Fibroblast of lung (primary cell): ENCODE measurements at regions not wholly inside any gene's neighbourhood (a gene's known extent, or its start where the extent isn't known, plus 50 kb on each side); places are given as distances from the start of the nearest gene placed in this dataset.

Experiments used
- DNase-seq, 2 donors: peaks; one replicate each; pipeline versions ENCODE4 v3.0.0 to v3.0.0-alpha.2; 2010; ENCODE audit warnings: low read depth in 2 of 2
- H2AFZ ChIP-seq: 2 replicates; pipeline ENCODE4 v1.5.1; 2012; ENCODE audit warnings: low read length, control low read depth, inconsistent platforms
- H3K27ac ChIP-seq: 2 replicates; pipeline ENCODE4 v1.5.1; 2011; ENCODE audit warnings: low read length, control low read depth; ENCODE audit not compliant: insufficient read depth
- H3K27me3 ChIP-seq: 2 replicates; pipeline ENCODE4 v1.5.1; 2011; ENCODE audit warnings: mild to moderate bottlenecking, low read length; ENCODE audit not compliant: control insufficient read depth, insufficient read depth
- H3K36me3 ChIP-seq: 2 replicates; pipeline ENCODE4 v1.5.1; 2011; ENCODE audit warnings: low read length; ENCODE audit not compliant: control insufficient read depth, insufficient read depth
- H3K4me1 ChIP-seq: 2 replicates; pipeline ENCODE4 v1.5.1; 2011; ENCODE audit warnings: low read length; ENCODE audit not compliant: control insufficient read depth, insufficient read depth; ENCODE audit errors: extremely low read depth
- H3K4me2 ChIP-seq: 2 replicates; pipeline ENCODE4 v1.5.1; 2011; ENCODE audit warnings: low read length, control low read depth; ENCODE audit not compliant: insufficient read depth; ENCODE audit errors: extremely low read depth
- H3K4me3 ChIP-seq, 4 experiments: fragments of 200-600 bp in 1 of 4; sonication (generic) in 1 of 4; replicated peaks in 1 of 4; 2 replicates each; pipeline ENCODE4 v1.5.1; 2011 to 2016; ENCODE audit warnings: low read length in 4 of 4, low read depth in 3 of 4, mild to moderate bottlenecking in 3 of 4, control low read depth in 2 of 4, inconsistent platforms in 1 of 4, mixed read lengths in 1 of 4; ENCODE audit not compliant: insufficient read depth in 1 of 4; ENCODE audit errors: control extremely low read depth in 1 of 4
- H3K79me2 ChIP-seq: 2 replicates; pipeline ENCODE4 v1.5.1; 2012; ENCODE audit warnings: mild to moderate bottlenecking, low read length, inconsistent platforms; ENCODE audit not compliant: control insufficient read depth, insufficient read depth
- H3K9ac ChIP-seq: 2 replicates; pipeline ENCODE4 v1.5.1; 2011; ENCODE audit warnings: mild to moderate bottlenecking, low read length, control low read depth; ENCODE audit not compliant: insufficient read depth
- H3K9me3 ChIP-seq: 2 replicates; pipeline ENCODE4 v1.5.1; 2012; ENCODE audit warnings: low read depth, low read length; ENCODE audit not compliant: control insufficient read depth, insufficient read depth
- H4K20me1 ChIP-seq: 2 replicates; pipeline ENCODE4 v1.5.1; 2011; ENCODE audit warnings: low read length; ENCODE audit not compliant: control insufficient read depth, insufficient read depth; ENCODE audit errors: extremely low read depth
- EZH2 ChIP-seq: IDR thresholded peaks from 2 replicates; pipeline ENCODE4 v1.5.1; 2012; ENCODE audit warnings: low read length, control low read depth, mild to moderate bottlenecking; ENCODE audit errors: missing control alignments
- TF ChIP-seq, protein P1 (sequence below), 2 donors: IDR thresholded peaks in 1 of 2; conservative IDR thresholded peaks in 1 of 2; 1 replicate in 1 of 2; 2 replicates in 1 of 2; pipeline ENCODE4 v1.5.1; 2011 to 2012; ENCODE audit warnings: low read length in 2 of 2, control low read depth in 1 of 2, inconsistent platforms in 1 of 2, low read depth in 1 of 2, mild to moderate bottlenecking in 1 of 2

DNA sequence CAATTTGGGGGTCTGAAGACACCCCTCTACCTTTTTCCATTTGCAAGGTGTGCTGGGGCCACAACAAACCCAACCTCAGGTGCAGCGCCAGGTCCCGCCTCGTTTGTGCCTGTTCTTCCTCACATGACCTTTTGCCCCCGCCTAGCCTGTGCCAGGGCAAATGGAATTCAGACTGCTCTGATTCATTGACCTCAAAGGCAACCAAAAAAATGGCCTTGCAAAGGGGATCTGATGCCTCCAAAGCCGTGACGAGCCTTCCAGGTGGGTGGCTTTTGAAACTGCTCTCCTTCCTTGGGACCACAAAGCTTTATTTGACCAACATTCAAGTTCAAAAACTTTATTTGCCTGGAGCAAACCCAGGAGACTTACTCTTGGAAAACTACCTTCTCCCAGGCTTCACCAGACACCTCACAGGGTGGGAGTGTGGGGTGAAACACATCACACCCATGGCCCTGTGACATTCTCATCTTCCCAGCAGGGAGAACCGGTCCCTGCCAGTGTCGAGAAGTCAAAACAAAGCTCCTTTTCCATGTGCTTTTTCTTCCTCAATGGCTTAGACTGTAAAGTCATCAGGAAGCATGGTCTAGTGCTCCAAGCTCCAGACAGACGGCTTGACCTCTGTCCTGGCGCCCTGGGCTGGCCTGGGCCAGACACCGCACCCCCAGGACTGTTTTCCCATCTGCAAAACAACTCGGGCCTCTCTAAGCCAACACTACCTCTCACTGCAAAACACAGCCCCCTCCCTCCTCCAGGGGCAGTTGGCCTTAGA is 103.9 kb upstream of the HES1 start:
- H3K9me3 ChIP-seq: no peaks in the 10 kb centered on the region
- H3K4me2 ChIP-seq: no peak overlapping the region
- no peak overlapping the region for H3K9ac ChIP-seq
- peak in 1 of 2 donors; percentile 30 for DNase-seq
- no peak overlapping the region for H3K27ac ChIP-seq
- no peaks in the 10 kb centered on the region for H3K36me3 ChIP-seq
- no peaks in the 10 kb centered on the region for H4K20me1 ChIP-seq
- H3K79me2 ChIP-seq: no peaks in the 10 kb centered on the region
- no peak overlapping the region for H2AFZ ChIP-seq
- H3K4me3 ChIP-seq: no peak overlapping the region
- H3K27me3 ChIP-seq: no peaks in the 10 kb centered on the region
- H3K4me1 ChIP-seq: no peaks in the 10 kb centered on the region
- TF ChIP-seq, protein P1, sequence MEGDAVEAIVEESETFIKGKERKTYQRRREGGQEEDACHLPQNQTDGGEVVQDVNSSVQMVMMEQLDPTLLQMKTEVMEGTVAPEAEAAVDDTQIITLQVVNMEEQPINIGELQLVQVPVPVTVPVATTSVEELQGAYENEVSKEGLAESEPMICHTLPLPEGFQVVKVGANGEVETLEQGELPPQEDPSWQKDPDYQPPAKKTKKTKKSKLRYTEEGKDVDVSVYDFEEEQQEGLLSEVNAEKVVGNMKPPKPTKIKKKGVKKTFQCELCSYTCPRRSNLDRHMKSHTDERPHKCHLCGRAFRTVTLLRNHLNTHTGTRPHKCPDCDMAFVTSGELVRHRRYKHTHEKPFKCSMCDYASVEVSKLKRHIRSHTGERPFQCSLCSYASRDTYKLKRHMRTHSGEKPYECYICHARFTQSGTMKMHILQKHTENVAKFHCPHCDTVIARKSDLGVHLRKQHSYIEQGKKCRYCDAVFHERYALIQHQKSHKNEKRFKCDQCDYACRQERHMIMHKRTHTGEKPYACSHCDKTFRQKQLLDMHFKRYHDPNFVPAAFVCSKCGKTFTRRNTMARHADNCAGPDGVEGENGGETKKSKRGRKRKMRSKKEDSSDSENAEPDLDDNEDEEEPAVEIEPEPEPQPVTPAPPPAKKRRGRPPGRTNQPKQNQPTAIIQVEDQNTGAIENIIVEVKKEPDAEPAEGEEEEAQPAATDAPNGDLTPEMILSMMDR (conservative IDR thresholded peaks at IDR 0.05 in 1 of 2, IDR thresholded peaks at IDR 0.05 in 1 of 2; ENCODE audit: low read depth in 1 of 2, low read length in 2 of 2): no peak
- no peak for TF ChIP-seq EZH2

DNA sequence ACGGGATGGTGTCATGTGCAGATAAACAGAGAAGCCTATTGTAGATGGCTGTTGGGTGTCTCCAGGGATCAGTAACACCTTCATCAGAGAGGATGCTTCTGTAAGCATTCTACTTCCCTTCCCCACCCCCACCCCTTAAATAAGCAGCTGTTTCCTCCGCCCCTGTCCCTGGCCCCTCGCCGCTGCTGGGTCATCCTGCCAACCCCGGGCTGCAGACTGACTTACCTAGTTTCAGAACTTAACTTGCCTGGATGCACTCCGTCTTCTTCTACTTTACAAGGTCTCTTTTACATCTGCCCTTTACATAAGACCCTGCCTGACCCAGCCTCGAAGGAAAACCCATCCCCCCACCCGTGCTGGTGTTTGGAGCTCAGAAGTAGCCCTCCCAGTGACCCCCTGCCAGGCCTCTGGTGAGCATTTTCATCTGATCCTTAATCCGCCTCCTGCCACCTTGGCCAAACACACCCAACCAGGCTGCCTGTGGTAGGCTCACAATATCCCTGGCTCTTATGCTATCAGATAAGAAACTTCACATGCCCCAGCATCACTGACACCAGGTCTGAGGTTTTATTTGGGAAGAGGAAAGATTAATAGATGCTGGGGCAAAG is 103.0 kb upstream of the HES1 start:
- Histone ChIP-seq H3K27me3 (no peaks in the 10 kb centered on the region), H3K4me2 (no peak overlapping the region), H3K4me1 (no peaks in the 10 kb centered on the region), H3K36me3 (no peaks in the 10 kb centered on the region), H4K20me1 (no peaks in the 10 kb centered on the region), H3K4me3 (no peak overlapping the region), H2AFZ (no peak overlapping the region), H3K9me3 (no peaks in the 10 kb centered on the region), H3K9ac (no peak overlapping the region), H3K27ac (no peak overlapping the region), H3K79me2 (no peaks in the 10 kb centered on the region)
- TF ChIP-seq, protein P1 (conservative IDR thresholded peaks at IDR 0.05 in 1 of 2, IDR thresholded peaks at IDR 0.05 in 1 of 2; ENCODE audit: low read depth in 1 of 2, low read length in 2 of 2): no peak
- no peak for TF ChIP-seq EZH2
- DNase-seq: no peak

DNA sequence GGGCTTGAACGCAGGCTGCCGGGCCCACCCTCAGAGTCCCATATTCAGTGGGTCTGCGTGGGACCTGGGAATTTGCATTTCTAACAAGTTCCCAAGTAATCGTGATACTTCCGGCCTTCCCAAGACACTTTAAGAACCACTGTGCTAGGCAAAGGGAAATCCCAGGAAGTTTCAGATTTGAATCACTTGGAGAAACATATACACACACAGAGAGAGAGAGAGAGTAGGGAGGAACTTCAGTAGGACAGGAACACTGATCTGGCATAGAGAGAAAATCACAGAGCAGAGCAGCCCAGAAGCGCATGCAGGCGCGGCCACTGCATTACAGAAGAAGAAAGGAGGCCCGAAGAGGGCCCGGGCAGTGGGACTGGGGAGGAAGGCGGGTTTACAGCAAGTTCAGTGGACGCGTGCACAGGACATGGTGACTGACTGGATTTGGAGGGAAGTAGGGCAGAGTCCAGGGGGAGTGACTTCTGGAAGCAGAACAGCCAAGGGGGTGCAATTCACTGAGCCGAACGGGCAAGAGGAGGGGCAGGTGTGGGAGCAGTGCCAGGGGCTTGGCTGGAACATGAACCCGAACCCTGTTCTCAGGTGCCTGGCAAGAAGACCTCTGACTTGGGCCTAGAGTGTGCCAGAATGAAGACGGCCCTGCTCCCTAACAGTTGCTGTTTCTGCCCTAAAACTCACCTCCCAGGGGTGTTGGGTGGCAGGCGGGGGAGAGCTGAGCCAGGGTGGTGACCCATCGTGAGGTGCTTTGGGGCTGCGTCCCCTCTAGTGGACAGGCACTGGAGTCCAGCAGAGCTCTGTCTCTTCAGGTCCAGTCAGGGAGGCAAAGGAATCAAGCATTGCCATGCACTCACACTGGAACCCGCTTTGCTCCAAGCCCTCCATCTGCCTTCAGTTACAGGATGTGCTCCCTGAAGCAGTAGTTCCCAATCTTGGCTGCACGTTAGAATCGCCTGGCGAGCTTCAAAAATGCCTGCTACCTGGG is 101.3 kb upstream of the HES1 start:
- Histone ChIP-seq H3K36me3 (no peaks in the 10 kb centered on the region), H2AFZ (no peak overlapping the region), H3K27ac (no peak overlapping the region), H3K79me2 (no peaks in the 10 kb centered on the region), H3K9ac (no peak overlapping the region), H3K4me2 (no peak overlapping the region), H3K27me3 (no peaks in the 10 kb centered on the region), H3K9me3 (no peaks in the 10 kb centered on the region), H3K4me3 (no peak overlapping the region), H3K4me1 (no peaks in the 10 kb centered on the region), H4K20me1 (no peaks in the 10 kb centered on the region)
- TF ChIP-seq, protein P1 (conservative IDR thresholded peaks at IDR 0.05 in 1 of 2, IDR thresholded peaks at IDR 0.05 in 1 of 2; ENCODE audit: low read depth in 1 of 2, low read length in 2 of 2): no peak
- TF ChIP-seq EZH2: no peak
- no peak for DNase-seq
